Sigmoid colon (tissue), 4 donors: ENCODE measurements at regions not wholly inside any gene's neighbourhood (a gene's known extent, or its start where the extent isn't known, plus 50 kb on each side); places are given as distances from the start of the nearest gene placed in this dataset.

ENCODE experiments used
- POLR2AphosphoS5 ChIP-seq, 4 donors: sonication (generic); formaldehyde crosslinking; IDR thresholded peaks; one replicate each; pipeline ENCODE4 v1.6.1; 2017; ENCODE audit warnings: antibody characterized with exemption in 4 of 4
- TF ChIP-seq, protein P1 (sequence below), 4 experiments: fragments of 450-650 bp in 3 of 4; fragments of 200-600 bp in 1 of 4; IDR thresholded peaks; one replicate each; pipeline ENCODE4 v1.5.1; 2016 to 2019; ENCODE audit warnings: antibody characterized with exemption in 4 of 4, mild to moderate bottlenecking in 3 of 4, moderate library complexity in 2 of 4

GRCh38 chrY:7826533-7826932, 915.0 kb upstream of the AMELY start:
- TF ChIP-seq, protein P1, sequence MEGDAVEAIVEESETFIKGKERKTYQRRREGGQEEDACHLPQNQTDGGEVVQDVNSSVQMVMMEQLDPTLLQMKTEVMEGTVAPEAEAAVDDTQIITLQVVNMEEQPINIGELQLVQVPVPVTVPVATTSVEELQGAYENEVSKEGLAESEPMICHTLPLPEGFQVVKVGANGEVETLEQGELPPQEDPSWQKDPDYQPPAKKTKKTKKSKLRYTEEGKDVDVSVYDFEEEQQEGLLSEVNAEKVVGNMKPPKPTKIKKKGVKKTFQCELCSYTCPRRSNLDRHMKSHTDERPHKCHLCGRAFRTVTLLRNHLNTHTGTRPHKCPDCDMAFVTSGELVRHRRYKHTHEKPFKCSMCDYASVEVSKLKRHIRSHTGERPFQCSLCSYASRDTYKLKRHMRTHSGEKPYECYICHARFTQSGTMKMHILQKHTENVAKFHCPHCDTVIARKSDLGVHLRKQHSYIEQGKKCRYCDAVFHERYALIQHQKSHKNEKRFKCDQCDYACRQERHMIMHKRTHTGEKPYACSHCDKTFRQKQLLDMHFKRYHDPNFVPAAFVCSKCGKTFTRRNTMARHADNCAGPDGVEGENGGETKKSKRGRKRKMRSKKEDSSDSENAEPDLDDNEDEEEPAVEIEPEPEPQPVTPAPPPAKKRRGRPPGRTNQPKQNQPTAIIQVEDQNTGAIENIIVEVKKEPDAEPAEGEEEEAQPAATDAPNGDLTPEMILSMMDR (IDR thresholded peaks at IDR 0.05) = no peak
- TF ChIP-seq POLR2AphosphoS5 (IDR thresholded peaks at IDR 0.05) = no peak
